Mesenchymal stem cell (in vitro differentiated cells and primary cell): ENCODE measurements at regions not wholly inside any gene's neighbourhood (a gene's known extent, or its start where the extent isn't known, plus 50 kb on each side); places are given as distances from the start of the nearest gene placed in this dataset.

Source experiments
- DNase-seq: peaks from one replicate; pipeline ENCODE4 v3.0.0-alpha.2; 2013
- H2AFZ ChIP-seq: one replicate; pipeline ENCODE4 v1.6.1; 2013; ENCODE audit warnings: low read depth, mild to moderate bottlenecking, control low read depth, inconsistent platforms, low read length, moderate library complexity
- H2AK5ac ChIP-seq: 2 replicates; pipeline ENCODE4 v1.6.1; 2013; ENCODE audit warnings: low read length, moderate library complexity, mild to moderate bottlenecking, inconsistent platforms; ENCODE audit not compliant: severe bottlenecking
- H2BK120ac ChIP-seq: one replicate; pipeline ENCODE4 v1.6.1; 2013; ENCODE audit warnings: low read depth, mild to moderate bottlenecking, inconsistent platforms, low read length, moderate library complexity
- H2BK12ac ChIP-seq, 2 experiments: one replicate each; pipeline ENCODE4 v1.6.1; 2013; ENCODE audit warnings: inconsistent platforms in 2 of 2, low read length in 2 of 2, mild to moderate bottlenecking in 2 of 2, moderate library complexity in 2 of 2, control low read depth in 1 of 2
- H2BK15ac ChIP-seq: one replicate; pipeline ENCODE4 v1.6.1; 2013; ENCODE audit warnings: mild to moderate bottlenecking, low read depth, inconsistent platforms; ENCODE audit not compliant: poor library complexity, severe bottlenecking
- H2BK5ac ChIP-seq: 2 replicates; pipeline ENCODE4 v1.6.1; 2013; ENCODE audit warnings: low read depth, mild to moderate bottlenecking, low read length, control low read depth, inconsistent platforms; ENCODE audit not compliant: poor library complexity, severe bottlenecking
- H3K14ac ChIP-seq, 2 experiments: one replicate each; pipeline ENCODE4 v1.6.1; 2013; ENCODE audit warnings: inconsistent platforms in 2 of 2, low read length in 2 of 2, control low read depth in 1 of 2, mild to moderate bottlenecking in 1 of 2, moderate library complexity in 1 of 2
- H3K18ac ChIP-seq, 2 experiments: one replicate each; pipeline ENCODE4 v1.6.1; 2013; ENCODE audit warnings: inconsistent platforms in 2 of 2, low read length in 2 of 2, control low read depth in 1 of 2, low read depth in 1 of 2, mild to moderate bottlenecking in 1 of 2
- H3K23ac ChIP-seq, 2 experiments: one replicate each; pipeline ENCODE4 v1.6.1; 2013; ENCODE audit warnings: inconsistent platforms in 2 of 2, low read length in 2 of 2, mild to moderate bottlenecking in 2 of 2, moderate library complexity in 2 of 2, control low read depth in 1 of 2
- H3K27ac ChIP-seq: 2 replicates; pipeline ENCODE4 v1.5.1; 2013; ENCODE audit warnings: mild to moderate bottlenecking, moderate library complexity, low read length, control low read depth, inconsistent platforms; ENCODE audit not compliant: poor library complexity, severe bottlenecking
- H3K27me3 ChIP-seq, 2 experiments: 2 replicates each; pipeline versions ENCODE4 v1.6.1 to v1.7.0; 2013; ENCODE audit warnings: low read length in 2 of 2, mild to moderate bottlenecking in 2 of 2, moderate library complexity in 2 of 2, control low read depth in 1 of 2, inconsistent platforms in 1 of 2; ENCODE audit not compliant: control insufficient read depth in 1 of 2, insufficient read depth in 1 of 2
- H3K36me3 ChIP-seq, 2 experiments: 2 replicates each; pipeline versions ENCODE4 v1.6.1 to v1.7.0; 2013; ENCODE audit warnings: low read length in 2 of 2, control low read depth in 1 of 2, inconsistent platforms in 1 of 2, low read depth in 1 of 2, mild to moderate bottlenecking in 1 of 2; ENCODE audit not compliant: insufficient read depth in 2 of 2, control insufficient read depth in 1 of 2
- H3K4ac ChIP-seq, 2 experiments: one replicate each; pipeline ENCODE4 v1.6.1; 2013; ENCODE audit warnings: inconsistent platforms in 2 of 2, low read length in 2 of 2, mild to moderate bottlenecking in 2 of 2, moderate library complexity in 2 of 2, control low read depth in 1 of 2, low read depth in 1 of 2
- H3K4me1 ChIP-seq: 2 replicates; pipeline ENCODE4 v1.6.1; 2013; ENCODE audit warnings: low read depth, low read length, control low read depth; ENCODE audit not compliant: control insufficient read depth, insufficient read depth
- H3K4me2 ChIP-seq: 2 replicates; pipeline ENCODE4 v1.6.1; 2013; ENCODE audit warnings: low read length, mild to moderate bottlenecking, inconsistent platforms; ENCODE audit not compliant: poor library complexity, severe bottlenecking
- H3K4me3 ChIP-seq, 2 experiments: 2 replicates each; pipeline versions ENCODE4 v1.5.1 to v1.7.0; 2013; ENCODE audit warnings: low read length in 2 of 2, mild to moderate bottlenecking in 2 of 2, control low read depth in 1 of 2, low read depth in 1 of 2; ENCODE audit not compliant: insufficient read depth in 1 of 2
- H3K79me1 ChIP-seq: replicated peaks from 2 replicates; pipeline ENCODE4 v1.6.1; 2013; ENCODE audit warnings: mild to moderate bottlenecking, control low read depth, low read length, inconsistent platforms; ENCODE audit not compliant: poor library complexity, severe bottlenecking
- H3K9ac ChIP-seq: 2 replicates; pipeline ENCODE4 v1.7.0; 2013; ENCODE audit warnings: mild to moderate bottlenecking, low read length, moderate library complexity
- H3K9me3 ChIP-seq: 2 replicates; pipeline ENCODE4 v1.7.0; 2013; ENCODE audit warnings: mild to moderate bottlenecking, low read length; ENCODE audit not compliant: control insufficient read depth
- H4K8ac ChIP-seq: one replicate; pipeline ENCODE4 v1.6.1; 2013; ENCODE audit warnings: inconsistent platforms, mild to moderate bottlenecking, low read length, moderate library complexity
- H4K91ac ChIP-seq: one replicate; pipeline ENCODE4 v1.6.1; 2013; ENCODE audit warnings: mild to moderate bottlenecking, low read length, inconsistent platforms
- WGBS: methylation state at CpG from one replicate; pipeline ENCODE4 v1.1.7; 2013; ENCODE audit warnings: mixed read lengths; 5-methylcytosine and 5-hydroxymethylcytosine counted together

GRCh38 chr2:67899187-67899586 is 163.6 kb downstream of the C1D start:
- Histone ChIP-seq H2BK15ac (no peak overlapping the region), H3K4ac (no peak overlapping the region), H2AK5ac (no peak overlapping the region), H3K4me2 (no peak overlapping the region), H4K91ac (no peak overlapping the region), H3K4me3 (no peak overlapping the region), H3K79me1 (no peaks in the 10 kb centered on the region), H3K27ac (no peak overlapping the region), H2BK12ac (no peak overlapping the region), H3K9me3 (peaks cover 8% of the 10 kb centered on the region), H3K14ac (no peak overlapping the region), H4K8ac (no peak overlapping the region), H3K36me3 (no peaks in the 10 kb centered on the region), H2BK5ac (no peak overlapping the region), H3K18ac (no peak overlapping the region), H2AFZ (no peak overlapping the region), H3K27me3 (no peaks in the 10 kb centered on the region), H3K4me1 (peaks cover 11% of the 10 kb centered on the region), H3K9ac (no peak overlapping the region), H2BK120ac (no peak overlapping the region), H3K23ac (no peak overlapping the region)
- no peak for DNase-seq
- WGBS, result 80% methylated on average over 5 of the region's 5 CpGs

- no peaks in the 10 kb centered on the region for H3K36me3 ChIP-seq
- WGBS, result 94% methylated on average over 1 of the region's 1 CpG
These were observed 162.0 kb downstream of the C1D start for GRCh38 chr2:67900826-67901225.

GRCh38 chr2:67904566-67904965 is 158.2 kb downstream of the C1D start:
- Histone ChIP-seq H3K23ac (no peak overlapping the region), H3K14ac (no peak overlapping the region)
- 14% methylated on average over 3 of the region's 3 CpGs for WGBS

More at GRCh38 chr2:67900826-67901225, 162.0 kb downstream of the C1D start:
- H2BK5ac ChIP-seq, result no peak overlapping the region
- H2BK12ac ChIP-seq, result no peak overlapping the region
- no peak for DNase-seq
- H3K4me2 ChIP-seq, result no peak overlapping the region
- peaks cover 6% of the 10 kb centered on the region for H3K4me1 ChIP-seq
- H2AFZ ChIP-seq, result no peak overlapping the region
- no peak overlapping the region for H3K27ac ChIP-seq
- peaks cover 8% of the 10 kb centered on the region for H3K9me3 ChIP-seq
- H4K91ac ChIP-seq, result peak overlapping the region; percentile 14
- H3K23ac ChIP-seq, result no peak overlapping the region
- H3K14ac ChIP-seq, result no peak overlapping the region
- H3K4ac ChIP-seq, result no peak overlapping the region
- no peaks in the 10 kb centered on the region for H3K79me1 ChIP-seq
- no peak overlapping the region for H2BK120ac ChIP-seq
- H3K27me3 ChIP-seq, result no peaks in the 10 kb centered on the region
- no peak overlapping the region for H3K18ac ChIP-seq
- no peak overlapping the region for H3K9ac ChIP-seq
- H2AK5ac ChIP-seq, result peak overlapping the region; percentile 28
- H2BK15ac ChIP-seq, result no peak overlapping the region
- no peak overlapping the region for H3K4me3 ChIP-seq
- H4K8ac ChIP-seq, result no peak overlapping the region

DNA sequence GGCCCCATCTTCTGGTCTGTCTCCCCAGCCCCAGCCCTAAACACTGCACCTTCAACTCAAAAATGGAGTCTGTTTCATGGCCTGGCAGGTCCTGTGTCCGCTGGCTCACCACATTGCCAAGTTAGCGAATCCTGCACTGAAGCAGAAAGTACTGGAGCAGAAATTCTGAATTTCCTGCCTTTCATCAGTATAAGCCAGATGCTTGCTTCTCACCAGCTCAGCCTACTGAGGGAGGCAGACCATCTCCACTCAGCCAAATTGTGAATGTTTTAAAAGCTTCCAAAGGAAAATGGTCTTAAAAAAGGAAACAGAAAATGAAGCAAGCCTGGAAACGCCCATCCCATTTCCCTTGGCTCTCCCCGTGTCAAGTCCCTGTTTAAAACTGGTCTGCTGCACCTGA is 157.8 kb downstream of the C1D start:
- peaks cover 4% of the 10 kb centered on the region for H3K4me1 ChIP-seq
- no peak for DNase-seq

More at GRCh38 chr2:67904566-67904965, 158.2 kb downstream of the C1D start:
- Histone ChIP-seq H2BK120ac (no peak overlapping the region), H2BK15ac (no peak overlapping the region), H3K4me2 (no peak overlapping the region), H3K4me1 (peaks cover 4% of the 10 kb centered on the region), H3K4ac (no peak overlapping the region), H3K18ac (no peak overlapping the region), H3K4me3 (no peak overlapping the region), H2AK5ac (no peak overlapping the region), H3K36me3 (no peaks in the 10 kb centered on the region), H2BK5ac (no peak overlapping the region), H3K27me3 (no peaks in the 10 kb centered on the region), H2BK12ac (no peak overlapping the region), H4K8ac (peak overlapping the region; percentile 86), H2AFZ (no peak overlapping the region), H3K9ac (no peak overlapping the region), H3K79me1 (no peaks in the 10 kb centered on the region), H3K9me3 (peaks cover 8% of the 10 kb centered on the region), H3K27ac (no peak overlapping the region), H4K91ac (no peak overlapping the region)
- DNase-seq, result no peak

More for the DNA sequence above, 157.8 kb downstream of the C1D start:
- Histone ChIP-seq H4K91ac (no peak overlapping the region), H2BK120ac (no peak overlapping the region), H3K9ac (no peak overlapping the region), H2BK12ac (no peak overlapping the region), H3K36me3 (no peaks in the 10 kb centered on the region), H3K14ac (no peak overlapping the region), H2AK5ac (no peak overlapping the region), H3K4me2 (no peak overlapping the region), H2BK5ac (no peak overlapping the region), H3K27ac (no peak overlapping the region), H3K18ac (no peak overlapping the region), H4K8ac (peak overlapping the region; percentile 86), H3K27me3 (no peaks in the 10 kb centered on the region), H2AFZ (no peak overlapping the region), H3K23ac (no peak overlapping the region), H3K9me3 (peaks cover 8% of the 10 kb centered on the region), H2BK15ac (no peak overlapping the region), H3K79me1 (no peaks in the 10 kb centered on the region), H3K4me3 (no peak overlapping the region), H3K4ac (no peak overlapping the region)
- WGBS, result 83% methylated on average over 4 of the region's 4 CpGs
